ENCODE measurements at regions not wholly inside any gene's neighbourhood (a gene's known extent, or its start where the extent isn't known, plus 50 kb on each side); places are given as distances from the start of the nearest gene placed in this dataset.
"Not testable (repeated sequence)": the region's sequence is repeated elsewhere in the genome, so short reads cannot be mapped to it uniquely, and the experiment has no call there.

- no peak overlapping the region for H3K4me3 ChIP-seq
- no peak overlapping the region for H3K27ac ChIP-seq
Measured at GRCh38 chr5:128708841-128709240, 170.8 kb upstream of the FBN2 start.

GRCh38 chr5:128711216-128711615 is 173.2 kb upstream of the FBN2 start:
- Histone ChIP-seq H3K4me3 (no peak overlapping the region), H3K27ac (no peak overlapping the region)

- no peak overlapping the region for H3K4me3 ChIP-seq
- no peak overlapping the region for H3K27ac ChIP-seq
Measured at GRCh38 chr5:128714551-128714950, 176.5 kb upstream of the FBN2 start.

GRCh38 chr5:128722551-128722950 is 184.5 kb upstream of the FBN2 start:
- Histone ChIP-seq H3K4me3 (no peak overlapping the region), H3K27ac (no peak overlapping the region)

GRCh38 chr5:128730021-128730420 is 192.0 kb upstream of the FBN2 start:
- H3K4me3 ChIP-seq, H3K27ac ChIP-seq: not testable (repeated sequence)

GRCh38 chr5:128735656-128736055 is 197.6 kb upstream of the FBN2 start:
- not testable (repeated sequence) for H3K27ac ChIP-seq, H3K4me3 ChIP-seq

GRCh38 chr5:128736553-128736952 is 198.5 kb upstream of the FBN2 start:
- no peak overlapping the region for H3K27ac ChIP-seq
- H3K4me3 ChIP-seq = no peak overlapping the region

GRCh38 chr5:128749136-128749898 is 211.3 kb upstream of the FBN2 start:
- H3K4me3 ChIP-seq = no peak overlapping the region
- H3K27ac ChIP-seq = no peak overlapping the region

- Histone ChIP-seq H3K4me3 (no peak overlapping the region), H3K27ac (no peak overlapping the region)
Measured at GRCh38 chr5:128750155-128750554, 212.1 kb upstream of the FBN2 start.

- H3K4me3 ChIP-seq = no peak overlapping the region
- no peak overlapping the region for H3K27ac ChIP-seq
Measured at GRCh38 chr5:128757196-128757959, 207.9 kb upstream of the SLC27A6 start.

GRCh38 chr5:128762661-128763306 is 202.5 kb upstream of the SLC27A6 start:
- no peak overlapping the region for H3K27ac ChIP-seq

GRCh38 chr5:128763321-128763720 is 202.0 kb upstream of the SLC27A6 start:
- Histone ChIP-seq H3K27ac (no peak overlapping the region), H3K4me3 (no peak overlapping the region)

More at GRCh38 chr5:128762661-128763306, 202.5 kb upstream of the SLC27A6 start:
- H3K4me3 ChIP-seq = no peak overlapping the region

- Histone ChIP-seq H3K27ac (no peak overlapping the region), H3K4me3 (no peak overlapping the region)
Measured at GRCh38 chr5:128764601-128765310, 200.5 kb upstream of the SLC27A6 start.

- Histone ChIP-seq H3K27ac (no peak overlapping the region), H3K4me3 (no peak overlapping the region)
Measured at GRCh38 chr5:128765448-128766061, 199.7 kb upstream of the SLC27A6 start.

- no peak overlapping the region for H3K4me3 ChIP-seq
Measured at GRCh38 chr5:128766406-128766805, 198.9 kb upstream of the SLC27A6 start.

GRCh38 chr5:128770907-128771306 is 194.4 kb upstream of the SLC27A6 start:
- Histone ChIP-seq H3K27ac (no peak overlapping the region), H3K4me3 (no peak overlapping the region)

More at GRCh38 chr5:128766406-128766805, 198.9 kb upstream of the SLC27A6 start:
- no peak overlapping the region for H3K27ac ChIP-seq

- H3K27ac ChIP-seq = no peak overlapping the region
- H3K4me3 ChIP-seq = no peak overlapping the region
Measured at GRCh38 chr5:128772356-128772755, 192.9 kb upstream of the SLC27A6 start.

- no peak overlapping the region for H3K4me3 ChIP-seq
- H3K27ac ChIP-seq = no peak overlapping the region
Measured at GRCh38 chr5:128773378-128773777, 191.9 kb upstream of the SLC27A6 start.

- Histone ChIP-seq H3K4me3 (no peak overlapping the region), H3K27ac (no peak overlapping the region)
Measured at GRCh38 chr5:128774605-128775004, 190.7 kb upstream of the SLC27A6 start.

GRCh38 chr5:128775558-128775957 is 189.7 kb upstream of the SLC27A6 start:
- H3K27ac ChIP-seq = no peak overlapping the region
- no peak overlapping the region for H3K4me3 ChIP-seq

Data from skin epidermis (tissue), 12 donors.